H1 (cell line): ENCODE measurements at regions not wholly inside any gene's neighbourhood (a gene's known extent, or its start where the extent isn't known, plus 50 kb on each side); places are given as distances from the start of the nearest gene placed in this dataset.

Experiments used
- CTCF ChIA-PET: fragments of 300-600 bp; sonication (Branson Sonifier 250); formaldehyde crosslinking; loops from one replicate; lab custom pipeline; 2021; ENCODE audit not compliant: partially characterized antibody; lab: Charles Lee
- POLR2A ChIA-PET: fragments of 300-600 bp; sonication (Branson Sonifier 250); formaldehyde crosslinking; loops from one replicate; lab custom pipeline; 2021; ENCODE audit warnings: inconsistent platforms; ENCODE audit not compliant: partially characterized antibody; lab: Charles Lee
- DNase-seq, 2 experiments: peaks; one replicate each; pipeline versions ENCODE4 v3.0.0 to v3.0.0-alpha.2; 2010 to 2022; ENCODE audit warnings: low spot score in 2 of 2, low read depth in 1 of 2, mixed read lengths in 1 of 2
- FAIRE-seq: peaks from 2 replicates; lab custom pipeline; 2011; peaks lifted over from hg19 to GRCh38; lab: Jason Lieb, UNC
- H2AFZ ChIP-seq: 2 replicates; pipeline ENCODE4 v1.8.1; 2012; ENCODE audit warnings: low read length, inconsistent platforms
- H2AK5ac ChIP-seq: 2 replicates; pipeline ENCODE4 v1.6.1; 2013; ENCODE audit warnings: low read depth, low read length
- H2BK120ac ChIP-seq: replicated peaks from 2 replicates; pipeline ENCODE3; 2013; ENCODE audit warnings: low read depth, low read length, inconsistent platforms
- H2BK12ac ChIP-seq: 2 replicates; pipeline ENCODE4 v1.6.1; 2013; ENCODE audit warnings: low read depth, low read length
- H2BK15ac ChIP-seq: 2 replicates; pipeline ENCODE4 v1.6.1; 2013; ENCODE audit warnings: low read length
- H2BK20ac ChIP-seq: 2 replicates; pipeline ENCODE4 v1.6.1; 2013; ENCODE audit warnings: low read length
- H2BK5ac ChIP-seq: 2 replicates; pipeline ENCODE4 v1.6.1; 2013; ENCODE audit warnings: low read depth, low read length
- H3K14ac ChIP-seq: 2 replicates; pipeline ENCODE4 v1.6.1; 2013; ENCODE audit warnings: inconsistent platforms; ENCODE audit not compliant: insufficient read length
- H3K18ac ChIP-seq: 2 replicates; pipeline ENCODE4 v1.6.1; 2013; ENCODE audit warnings: low read length; ENCODE audit errors: extremely low read depth
- H3K23ac ChIP-seq: 2 replicates; pipeline ENCODE4 v1.6.1; 2013; ENCODE audit warnings: inconsistent platforms; ENCODE audit not compliant: insufficient read length
- H3K23me2 ChIP-seq: 2 replicates; pipeline ENCODE4 v1.6.1; 2013; ENCODE audit warnings: low read depth, low read length
- H3K27ac ChIP-seq: 2 replicates; pipeline ENCODE4 v1.6.1; 2011; ENCODE audit warnings: low read depth, low read length, inconsistent platforms
- H3K27me3 ChIP-seq, 4 experiments: replicated peaks in 1 of 4; 1 replicate in 1 of 4; 2 replicates in 3 of 4; pipeline versions ENCODE4 v1.6.1 to v1.8.1; 2011 to 2013; ENCODE audit warnings: low read length in 3 of 4, mild to moderate bottlenecking in 3 of 4, inconsistent platforms in 2 of 4, mixed read lengths in 2 of 4, moderate library complexity in 1 of 4; ENCODE audit not compliant: control insufficient read depth in 3 of 4, insufficient read depth in 3 of 4; ENCODE audit errors: extremely low read depth in 1 of 4
- H3K36me3 ChIP-seq, 4 experiments: 2 replicates each; pipeline versions ENCODE4 v1.6.1 to v1.8.1; 2011 to 2013; ENCODE audit warnings: mild to moderate bottlenecking in 4 of 4, low read length in 3 of 4, moderate library complexity in 2 of 4, control low read depth in 1 of 4, inconsistent platforms in 1 of 4; ENCODE audit not compliant: insufficient read depth in 4 of 4, control insufficient read depth in 2 of 4
- H3K4ac ChIP-seq: replicated peaks from 2 replicates; pipeline ENCODE3; 2013; ENCODE audit warnings: low read length, low read depth, mixed read lengths, inconsistent platforms; ENCODE audit not compliant: insufficient read length
- H3K4me1 ChIP-seq, 4 experiments: replicated peaks in 1 of 4; 1 replicate in 1 of 4; 2 replicates in 3 of 4; pipeline versions ENCODE4 v1.6.1 to v1.8.1; 2011 to 2013; ENCODE audit warnings: low read length in 3 of 4, inconsistent platforms in 2 of 4, mixed read lengths in 1 of 4; ENCODE audit not compliant: insufficient read depth in 4 of 4, control insufficient read depth in 3 of 4
- H3K4me2 ChIP-seq, 2 experiments: 2 replicates each; pipeline versions ENCODE4 v1.6.1 to v1.8.1; 2011 to 2013; ENCODE audit warnings: low read depth in 2 of 2, low read length in 2 of 2, control low read depth in 1 of 2, inconsistent platforms in 1 of 2, mild to moderate bottlenecking in 1 of 2; ENCODE audit not compliant: insufficient read depth in 1 of 2
- H3K4me3 ChIP-seq, 4 experiments: fragments of 200-600, 300-600 bp in 1 of 4; sonication (generic), shearing (Covaris generic), sonication (Bioruptor Twin) in 1 of 4; 2 replicates each; pipeline versions ENCODE4 v1.5.1 to v1.8.1; 2011 to 2016; ENCODE audit warnings: low read length in 4 of 4, low read depth in 3 of 4, control low read depth in 2 of 4, inconsistent platforms in 2 of 4, mild to moderate bottlenecking in 2 of 4, mixed read lengths in 1 of 4, moderate library complexity in 1 of 4; ENCODE audit not compliant: insufficient read depth in 2 of 4; ENCODE audit errors: extremely low read depth in 1 of 4
- H3K56ac ChIP-seq: replicated peaks from 2 replicates; pipeline ENCODE3; 2013; ENCODE audit warnings: low read depth, mild to moderate bottlenecking, mixed read lengths, low read length, inconsistent platforms; ENCODE audit not compliant: insufficient read length
- H3K79me1 ChIP-seq: 2 replicates; pipeline ENCODE4 v1.6.1; 2013; ENCODE audit warnings: low read depth, low read length, control low read depth
- H3K79me2 ChIP-seq, 2 experiments: 2 replicates each; pipeline versions ENCODE4 v1.6.1 to v1.8.1; 2012 to 2013; ENCODE audit warnings: low read length in 2 of 2, mild to moderate bottlenecking in 2 of 2, inconsistent platforms in 1 of 2; ENCODE audit not compliant: insufficient read depth in 2 of 2, control insufficient read depth in 1 of 2
- H3K9ac ChIP-seq, 4 experiments: replicated peaks in 1 of 4; 1 replicate in 1 of 4; 2 replicates in 3 of 4; pipeline versions ENCODE4 v1.6.1 to v1.8.1; 2011 to 2013; ENCODE audit warnings: low read depth in 3 of 4, low read length in 3 of 4, control low read depth in 2 of 4, mild to moderate bottlenecking in 2 of 4, moderate library complexity in 2 of 4, inconsistent platforms in 1 of 4; ENCODE audit errors: extremely low read depth in 1 of 4
- H3K9me3 ChIP-seq, 2 experiments: 2 replicates each; pipeline versions ENCODE4 v1.6.1 to v1.8.1; 2012 to 2013; ENCODE audit warnings: mild to moderate bottlenecking in 2 of 2, moderate library complexity in 2 of 2, control low read depth in 1 of 2, inconsistent platforms in 1 of 2, low read depth in 1 of 2, low read length in 1 of 2, mixed read lengths in 1 of 2; ENCODE audit not compliant: insufficient read depth in 2 of 2
- H4K20me1 ChIP-seq, 2 experiments: replicated peaks in 1 of 2; 2 replicates each; pipeline versions ENCODE3 to v1.8.1; 2011 to 2013; ENCODE audit warnings: inconsistent platforms in 2 of 2, low read length in 2 of 2, mild to moderate bottlenecking in 1 of 2; ENCODE audit not compliant: insufficient read depth in 2 of 2, control insufficient read depth in 1 of 2
- H4K5ac ChIP-seq: 2 replicates; pipeline ENCODE4 v1.6.1; 2013; ENCODE audit warnings: low read length, low read depth, mixed read lengths, inconsistent platforms; ENCODE audit not compliant: insufficient read length
- H4K8ac ChIP-seq: 2 replicates; pipeline ENCODE4 v1.8.0; 2013; ENCODE audit warnings: mild to moderate bottlenecking, moderate library complexity, low read length, inconsistent platforms; ENCODE audit not compliant: insufficient read depth; ENCODE audit errors: extremely low read depth
- H4K91ac ChIP-seq: replicated peaks from 2 replicates; pipeline ENCODE3; 2013; ENCODE audit warnings: low read length, mixed read lengths, inconsistent platforms; ENCODE audit not compliant: insufficient read length
- EGR1 ChIP-seq: IDR thresholded peaks from 2 replicates; pipeline ENCODE4 v1.6.1; 2011; ENCODE audit warnings: low read depth, low read length, borderline replicate concordance
- SAP30 ChIP-seq: fragments of 300-600 bp; sonication (generic); IDR thresholded peaks from 2 replicates; pipeline ENCODE4 v1.7.1; 2012; ENCODE audit warnings: low read length, moderate library complexity, mild to moderate bottlenecking, inconsistent platforms; ENCODE audit not compliant: insufficient read depth, insufficient replicate concordance
- WGBS, 2 experiments: shearing (Covaris generic) in 1 of 2; methylation state at CpG; one replicate each; pipeline versions ENCODE4 v1.1.6 to v1.1.7; 2013 to 2015; ENCODE audit warnings: low lambda C conversion rate in 2 of 2, mixed read lengths in 2 of 2, inconsistent platforms in 1 of 2, low coverage in 1 of 2, missing lambda C conversion rate in 1 of 2; ENCODE audit not compliant: insufficient replicate concordance in 2 of 2, insufficient coverage in 1 of 2, insufficient read length in 1 of 2; ENCODE audit errors: extremely low coverage in 1 of 2, missing lambda C conversion rate in 1 of 2; 5-methylcytosine and 5-hydroxymethylcytosine counted together

DNA sequence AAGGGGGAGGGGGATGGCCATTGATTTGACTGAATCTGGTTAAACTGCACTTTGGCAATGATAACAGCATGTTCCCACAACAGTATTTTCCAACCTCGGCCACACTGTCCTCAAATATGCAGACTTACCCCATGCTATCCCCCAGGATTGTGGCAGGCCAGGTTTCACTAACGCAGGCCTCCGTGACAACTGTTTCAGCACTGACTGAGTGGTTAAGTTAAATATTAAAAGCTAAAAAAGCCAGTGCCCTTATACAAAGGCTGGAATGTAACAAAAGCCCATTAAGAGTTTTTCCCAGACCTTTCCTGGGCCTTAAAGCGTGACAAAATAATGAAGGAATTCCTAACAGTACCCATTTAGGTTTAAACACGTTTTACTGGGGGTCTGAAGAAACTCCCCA, 202.9 kb downstream of the USP25 start:
- H2BK15ac ChIP-seq: no peak overlapping the region
- no peak overlapping the region for H2AK5ac ChIP-seq
- TF ChIP-seq EGR1 (no peak), SAP30 (no peak)
- FAIRE-seq (no peak), DNase-seq (no peak)
- no peak overlapping the region for H4K5ac ChIP-seq
- H3K79me1 ChIP-seq: no peaks in the 10 kb centered on the region
- no peak overlapping the region for H2BK5ac ChIP-seq
- H3K56ac ChIP-seq: no peak overlapping the region
- no peak overlapping the region for H3K18ac ChIP-seq
- H3K27me3 ChIP-seq: no peaks in the 10 kb centered on the region
- no peak overlapping the region for H3K27ac ChIP-seq
- no peak overlapping the region for H2BK12ac ChIP-seq
- no peak overlapping the region for H3K4ac ChIP-seq
- no peak overlapping the region for H4K91ac ChIP-seq
- H3K79me2 ChIP-seq: no peaks in the 10 kb centered on the region
- H4K8ac ChIP-seq: no peak overlapping the region
- H3K9ac ChIP-seq: no peak overlapping the region
- no peaks in the 10 kb centered on the region for H3K9me3 ChIP-seq
- no peaks in the 10 kb centered on the region for H4K20me1 ChIP-seq
- no peaks in the 10 kb centered on the region for H3K4me1 ChIP-seq
- no peak overlapping the region for H3K4me3 ChIP-seq
- H2BK20ac ChIP-seq: no peak overlapping the region
- H3K36me3 ChIP-seq: no peaks in the 10 kb centered on the region
- H2AFZ ChIP-seq: no peak overlapping the region
- WGBS, 2 experiments: 81% methylated on average over 5 of the region's 5 CpGs; no CpG with 5 or more reads in 1 of the 2 experiments
- ChIA-PET CTCF (no interaction called here), POLR2A (no interaction called here)
- H3K14ac ChIP-seq: no peak overlapping the region
- no peak overlapping the region for H3K4me2 ChIP-seq
- no peak overlapping the region for H3K23ac ChIP-seq
- H3K23me2 ChIP-seq: no peaks in the 10 kb centered on the region
- H2BK120ac ChIP-seq: no peak overlapping the region
